GM23338 (cell line): ENCODE measurements at regions not wholly inside any gene's neighbourhood (a gene's known extent, or its start where the extent isn't known, plus 50 kb on each side); places are given as distances from the start of the nearest gene placed in this dataset.
A peak's percentile ranks its signal among the peaks of the same experiment; 100 is the strongest.

Experiments
- ATAC-seq: fragments of 200-7000 bp; cut with Tn5 transposase; 3 replicates; pipeline ENCODE4 v1.9.1; 2020
- DNase-seq: peaks from one replicate; pipeline ENCODE4 v3.0.0-alpha.2; 2015; ENCODE audit warnings: low spot score
- H2AFZ ChIP-seq: fragments of 200-600 bp; sonication (generic); 2 replicates; pipeline ENCODE4 v1.8.0; 2016; ENCODE audit warnings: antibody characterized with exemption, mild to moderate bottlenecking, moderate library complexity
- H3F3A ChIP-seq: fragments of 200-600 bp; sonication (generic); replicated peaks from 2 replicates; pipeline ENCODE4 v1.8.0; 2017; ENCODE audit warnings: antibody characterized with exemption, mixed run types, low read depth
- H3K27ac ChIP-seq: fragments of 200-600 bp; sonication (generic); 2 replicates; pipeline ENCODE4 v1.6.1; 2016; ENCODE audit warnings: low read depth
- H3K27me3 ChIP-seq: fragments of 200-600 bp; sonication (generic); 2 replicates; pipeline ENCODE4 v1.8.0; 2016; ENCODE audit warnings: mild to moderate bottlenecking, mixed run types, moderate library complexity; ENCODE audit not compliant: insufficient read depth
- H3K36me3 ChIP-seq: fragments of 200-600 bp; sonication (generic); 2 replicates; pipeline ENCODE4 v1.8.0; 2016; ENCODE audit warnings: mild to moderate bottlenecking; ENCODE audit not compliant: insufficient read depth
- H3K4me1 ChIP-seq: fragments of 200-600 bp; sonication (generic); 2 replicates; pipeline ENCODE4 v1.8.0; 2016; ENCODE audit warnings: mild to moderate bottlenecking, moderate library complexity; ENCODE audit not compliant: insufficient read depth
- H3K4me2 ChIP-seq: fragments of 200-600 bp; sonication (generic); 2 replicates; pipeline ENCODE4 v1.7.1; 2017; ENCODE audit warnings: mixed run types
- H3K4me3 ChIP-seq: fragments of 200-600 bp; sonication (generic); 2 replicates; pipeline ENCODE4 v1.6.1; 2016; ENCODE audit warnings: mixed run types
- H3K79me2 ChIP-seq: fragments of 200-600 bp; sonication (generic); replicated peaks from 2 replicates; pipeline ENCODE4 v1.8.0; 2017; ENCODE audit warnings: mild to moderate bottlenecking; ENCODE audit not compliant: insufficient read depth
- H3K9me2 ChIP-seq: fragments of 200-600 bp; sonication (generic); 2 replicates; pipeline ENCODE4 v1.8.0; 2017; ENCODE audit not compliant: insufficient read depth
- H4K20me1 ChIP-seq: fragments of 200-600 bp; sonication (generic); replicated peaks from 2 replicates; pipeline ENCODE4 v1.8.0; 2017; ENCODE audit warnings: mild to moderate bottlenecking; ENCODE audit not compliant: insufficient read depth
- H3K27ac Mint-ChIP-seq: 2 replicates; pipeline ENCODE4 v1.8.0; 2020; ENCODE audit warnings: inconsistent platforms, mild to moderate bottlenecking, moderate library complexity, mixed read lengths
- H3K27me3 Mint-ChIP-seq: 3 replicates; pipeline ENCODE4 v1.8.0; 2022; ENCODE audit warnings: low read depth, mild to moderate bottlenecking, moderate library complexity, mixed read lengths, inconsistent platforms; ENCODE audit not compliant: insufficient read depth, poor library complexity
- H3K36me3 Mint-ChIP-seq: 3 replicates; pipeline ENCODE4 v1.8.0; 2021; ENCODE audit warnings: low read depth, mild to moderate bottlenecking, inconsistent platforms, moderate library complexity, mixed read lengths
- H3K4me1 Mint-ChIP-seq: 3 replicates; pipeline ENCODE4 v1.8.0; 2020; ENCODE audit warnings: mild to moderate bottlenecking, inconsistent platforms, mixed read lengths
- H3K4me3 Mint-ChIP-seq: 3 replicates; pipeline ENCODE4 v1.8.0; 2021; ENCODE audit warnings: moderate library complexity, mild to moderate bottlenecking, inconsistent platforms, mixed read lengths
- H3K9me3 Mint-ChIP-seq: 3 replicates; pipeline ENCODE4 v1.8.0; 2020; ENCODE audit warnings: moderate library complexity, mild to moderate bottlenecking, inconsistent platforms, mixed read lengths
- EZH2 ChIP-seq: fragments of 200-600 bp; sonication (generic); IDR thresholded peaks from one replicate; pipeline ENCODE4 v1.8.0; 2017; ENCODE audit warnings: antibody characterized with exemption, mild to moderate bottlenecking, low read depth; ENCODE audit not compliant: unreplicated experiment
- EZH2phosphoT487 ChIP-seq: fragments of 200-600 bp; sonication (generic); IDR thresholded peaks from one replicate; pipeline ENCODE4 v1.8.1; 2018; ENCODE audit warnings: antibody characterized with exemption; ENCODE audit not compliant: unreplicated experiment
- JUNB ChIP-seq: IDR thresholded peaks from one replicate; pipeline ENCODE4 v1.6.1; 2016; ENCODE audit warnings: antibody characterized with exemption; ENCODE audit not compliant: unreplicated experiment
- POLR2AphosphoS5 ChIP-seq: IDR thresholded peaks from 2 replicates; pipeline ENCODE4 v1.6.1; 2016; ENCODE audit warnings: antibody characterized with exemption, low read depth
- STAT1 ChIP-seq: IDR thresholded peaks from one replicate; pipeline ENCODE4 v1.6.1; 2016; ENCODE audit warnings: antibody characterized with exemption; ENCODE audit not compliant: unreplicated experiment
- ZNF114 ChIP-seq: fragments of 250-450 bp; sonication (Bioruptor Pico); IDR thresholded peaks from 2 replicates; pipeline ENCODE4 v1.5.0; 2020; ENCODE audit warnings: mild to moderate bottlenecking, moderate library complexity
- ZNF331 ChIP-seq: fragments of 250-450 bp; sonication (Bioruptor Pico); IDR thresholded peaks from 2 replicates; pipeline ENCODE4 v1.5.0; 2020; ENCODE audit warnings: low read depth, mild to moderate bottlenecking, moderate library complexity
- TF ChIP-seq, protein P1 (sequence below), 2 experiments: fragments of 200-600 bp in 1 of 2; sonication (generic) in 1 of 2; conservative IDR thresholded peaks; 2 replicates each; pipeline versions ENCODE4 v1.5.1 to v1.6.1; 2016 to 2017; ENCODE audit warnings: antibody characterized with exemption in 2 of 2, low read depth in 2 of 2, mild to moderate bottlenecking in 2 of 2, moderate library complexity in 1 of 2
- TF ChIP-seq, protein P2 (sequence below): IDR thresholded peaks from one replicate; pipeline ENCODE4 v1.6.1; 2018; ENCODE audit warnings: antibody characterized with exemption; ENCODE audit not compliant: unreplicated experiment
- TF ChIP-seq, protein P3 (sequence below): IDR thresholded peaks from 2 replicates; pipeline ENCODE4 v1.6.1; 2016; ENCODE audit warnings: antibody characterized with exemption

DNA sequence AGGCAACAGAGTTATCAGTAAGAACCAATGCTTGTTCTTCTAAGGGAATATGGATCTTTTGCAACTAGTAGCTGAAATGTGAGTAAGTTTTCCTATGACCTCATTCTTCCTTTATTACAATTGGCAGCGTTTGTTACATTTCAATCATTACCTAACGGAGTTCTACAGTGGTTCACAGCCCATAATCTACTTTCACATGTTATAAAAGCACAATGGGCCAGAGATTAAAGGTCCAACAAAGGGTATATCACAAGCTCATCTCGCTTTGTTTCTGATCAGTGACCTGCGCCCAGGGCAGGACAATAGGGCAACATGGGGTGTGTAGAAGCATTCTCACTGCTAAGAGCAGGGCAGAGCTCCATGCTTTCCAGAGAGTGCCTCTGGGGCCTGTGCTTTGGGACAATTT is 279.9 kb upstream of the DYNLRB2 start (continued):
- TF ChIP-seq, protein P1, sequence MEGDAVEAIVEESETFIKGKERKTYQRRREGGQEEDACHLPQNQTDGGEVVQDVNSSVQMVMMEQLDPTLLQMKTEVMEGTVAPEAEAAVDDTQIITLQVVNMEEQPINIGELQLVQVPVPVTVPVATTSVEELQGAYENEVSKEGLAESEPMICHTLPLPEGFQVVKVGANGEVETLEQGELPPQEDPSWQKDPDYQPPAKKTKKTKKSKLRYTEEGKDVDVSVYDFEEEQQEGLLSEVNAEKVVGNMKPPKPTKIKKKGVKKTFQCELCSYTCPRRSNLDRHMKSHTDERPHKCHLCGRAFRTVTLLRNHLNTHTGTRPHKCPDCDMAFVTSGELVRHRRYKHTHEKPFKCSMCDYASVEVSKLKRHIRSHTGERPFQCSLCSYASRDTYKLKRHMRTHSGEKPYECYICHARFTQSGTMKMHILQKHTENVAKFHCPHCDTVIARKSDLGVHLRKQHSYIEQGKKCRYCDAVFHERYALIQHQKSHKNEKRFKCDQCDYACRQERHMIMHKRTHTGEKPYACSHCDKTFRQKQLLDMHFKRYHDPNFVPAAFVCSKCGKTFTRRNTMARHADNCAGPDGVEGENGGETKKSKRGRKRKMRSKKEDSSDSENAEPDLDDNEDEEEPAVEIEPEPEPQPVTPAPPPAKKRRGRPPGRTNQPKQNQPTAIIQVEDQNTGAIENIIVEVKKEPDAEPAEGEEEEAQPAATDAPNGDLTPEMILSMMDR (conservative IDR thresholded peaks at IDR 0.05; ENCODE audit: low read depth in 2 of 2), result no peak
- no peak for TF ChIP-seq EZH2phosphoT487

DNA sequence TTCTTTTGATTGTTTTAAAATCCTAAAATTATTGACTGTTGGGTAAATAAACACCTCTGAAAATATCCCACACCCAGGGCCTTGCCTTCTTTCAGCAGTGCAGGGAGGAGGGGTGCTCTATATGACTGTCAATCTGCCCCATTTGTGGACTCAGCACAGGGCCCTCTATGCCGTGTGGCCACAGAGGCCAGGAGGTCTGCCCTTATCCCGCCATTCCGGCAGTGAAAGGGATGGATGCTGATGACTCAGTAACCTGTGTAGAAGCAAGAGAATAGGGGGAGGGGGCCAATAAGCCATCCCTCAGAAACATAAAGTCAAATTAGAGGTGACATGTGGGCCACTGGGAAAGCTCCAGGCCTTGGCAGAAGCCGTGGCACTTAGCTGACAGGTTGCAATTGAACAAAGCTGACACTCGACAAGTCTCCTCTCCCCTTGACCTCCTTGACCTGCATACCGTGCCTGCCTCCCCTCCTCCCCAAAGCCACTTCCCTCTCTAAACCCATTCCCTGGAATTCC is 281.4 kb upstream of the DYNLRB2 start:
- Mint-ChIP-seq H3K27ac (no peak overlapping the region), H3K9me3 (no peaks in the 10 kb centered on the region), H3K4me1 (peaks cover 7% of the 10 kb centered on the region), H3K4me3 (no peak overlapping the region), H3K27me3 (no peaks in the 10 kb centered on the region), H3K36me3 (no peaks in the 10 kb centered on the region)
- Histone ChIP-seq H3F3A (no peaks in the 10 kb centered on the region), H3K36me3 (no peaks in the 10 kb centered on the region), H3K27ac (no peak overlapping the region), H3K9me2 (peaks cover 5% of the 10 kb centered on the region), H3K4me2 (no peak overlapping the region), H2AFZ (peak overlapping the region; percentile 63), H3K27me3 (no peaks in the 10 kb centered on the region), H3K79me2 (no peaks in the 10 kb centered on the region), H3K4me3 (no peak overlapping the region), H4K20me1 (no peaks in the 10 kb centered on the region), H3K4me1 (no peaks in the 10 kb centered on the region; the same call in 1 of the 2 replicates)
- DNase-seq, result no peak
- ATAC-seq, result no peak
- TF ChIP-seq JUNB (no peak), EZH2phosphoT487 (no peak), STAT1 (no peak), POLR2AphosphoS5 (no peak), ZNF114 (no peak), ZNF331 (CRISPR knock-in tag) (no peak), EZH2 (no peak)
- TF ChIP-seq, protein P2, sequence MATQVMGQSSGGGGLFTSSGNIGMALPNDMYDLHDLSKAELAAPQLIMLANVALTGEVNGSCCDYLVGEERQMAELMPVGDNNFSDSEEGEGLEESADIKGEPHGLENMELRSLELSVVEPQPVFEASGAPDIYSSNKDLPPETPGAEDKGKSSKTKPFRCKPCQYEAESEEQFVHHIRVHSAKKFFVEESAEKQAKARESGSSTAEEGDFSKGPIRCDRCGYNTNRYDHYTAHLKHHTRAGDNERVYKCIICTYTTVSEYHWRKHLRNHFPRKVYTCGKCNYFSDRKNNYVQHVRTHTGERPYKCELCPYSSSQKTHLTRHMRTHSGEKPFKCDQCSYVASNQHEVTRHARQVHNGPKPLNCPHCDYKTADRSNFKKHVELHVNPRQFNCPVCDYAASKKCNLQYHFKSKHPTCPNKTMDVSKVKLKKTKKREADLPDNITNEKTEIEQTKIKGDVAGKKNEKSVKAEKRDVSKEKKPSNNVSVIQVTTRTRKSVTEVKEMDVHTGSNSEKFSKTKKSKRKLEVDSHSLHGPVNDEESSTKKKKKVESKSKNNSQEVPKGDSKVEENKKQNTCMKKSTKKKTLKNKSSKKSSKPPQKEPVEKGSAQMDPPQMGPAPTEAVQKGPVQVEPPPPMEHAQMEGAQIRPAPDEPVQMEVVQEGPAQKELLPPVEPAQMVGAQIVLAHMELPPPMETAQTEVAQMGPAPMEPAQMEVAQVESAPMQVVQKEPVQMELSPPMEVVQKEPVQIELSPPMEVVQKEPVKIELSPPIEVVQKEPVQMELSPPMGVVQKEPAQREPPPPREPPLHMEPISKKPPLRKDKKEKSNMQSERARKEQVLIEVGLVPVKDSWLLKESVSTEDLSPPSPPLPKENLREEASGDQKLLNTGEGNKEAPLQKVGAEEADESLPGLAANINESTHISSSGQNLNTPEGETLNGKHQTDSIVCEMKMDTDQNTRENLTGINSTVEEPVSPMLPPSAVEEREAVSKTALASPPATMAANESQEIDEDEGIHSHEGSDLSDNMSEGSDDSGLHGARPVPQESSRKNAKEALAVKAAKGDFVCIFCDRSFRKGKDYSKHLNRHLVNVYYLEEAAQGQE, result no peak
- TF ChIP-seq, protein P3, sequence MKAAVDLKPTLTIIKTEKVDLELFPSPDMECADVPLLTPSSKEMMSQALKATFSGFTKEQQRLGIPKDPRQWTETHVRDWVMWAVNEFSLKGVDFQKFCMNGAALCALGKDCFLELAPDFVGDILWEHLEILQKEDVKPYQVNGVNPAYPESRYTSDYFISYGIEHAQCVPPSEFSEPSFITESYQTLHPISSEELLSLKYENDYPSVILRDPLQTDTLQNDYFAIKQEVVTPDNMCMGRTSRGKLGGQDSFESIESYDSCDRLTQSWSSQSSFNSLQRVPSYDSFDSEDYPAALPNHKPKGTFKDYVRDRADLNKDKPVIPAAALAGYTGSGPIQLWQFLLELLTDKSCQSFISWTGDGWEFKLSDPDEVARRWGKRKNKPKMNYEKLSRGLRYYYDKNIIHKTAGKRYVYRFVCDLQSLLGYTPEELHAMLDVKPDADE, result no peak
- TF ChIP-seq, protein P1 (conservative IDR thresholded peaks at IDR 0.05; ENCODE audit: low read depth in 2 of 2), result no peak
